Progenitor cell of endocrine pancreas (in vitro differentiated cells): ENCODE measurements at regions not wholly inside any gene's neighbourhood (a gene's known extent, or its start where the extent isn't known, plus 50 kb on each side); places are given as distances from the start of the nearest gene placed in this dataset.
"Not testable (repeated sequence)": the region's sequence is repeated elsewhere in the genome, so short reads cannot be mapped to it uniquely, and the experiment has no call there.

ENCODE experiments used
- DNase-seq: peaks from one replicate; pipeline ENCODE4 v3.0.0; 2021; ENCODE audit warnings: low spot score; ENCODE audit not compliant: unreplicated experiment
- H3K27ac Mint-ChIP-seq: 2 replicates; pipeline ENCODE4 v1.8.0; 2021; ENCODE audit warnings: mild to moderate bottlenecking, moderate library complexity, mixed read lengths
- H3K27me3 Mint-ChIP-seq: 2 replicates; pipeline ENCODE4 v1.8.0; 2021; ENCODE audit warnings: mixed read lengths
- H3K36me3 Mint-ChIP-seq: 2 replicates; pipeline ENCODE4 v1.8.0; 2022; ENCODE audit warnings: mixed read lengths; ENCODE audit not compliant: insufficient read depth
- H3K4me1 Mint-ChIP-seq: 2 replicates; pipeline ENCODE4 v1.8.0; 2021; ENCODE audit warnings: low read depth, mixed read lengths
- H3K4me3 Mint-ChIP-seq: 2 replicates; pipeline ENCODE4 v1.8.0; 2021; ENCODE audit warnings: low read depth, mild to moderate bottlenecking, moderate library complexity, mixed read lengths
- H3K9me3 Mint-ChIP-seq: 2 replicates; pipeline ENCODE4 v1.8.0; 2021; ENCODE audit warnings: low read depth, mixed read lengths
- TF ChIP-seq, protein P1 (sequence below): fragments of 200-600 bp; sonication (generic); IDR thresholded peaks from one replicate; pipeline ENCODE4 v1.5.0; 2021; ENCODE audit warnings: antibody characterized with exemption, mild to moderate bottlenecking; ENCODE audit not compliant: unreplicated experiment

DNA sequence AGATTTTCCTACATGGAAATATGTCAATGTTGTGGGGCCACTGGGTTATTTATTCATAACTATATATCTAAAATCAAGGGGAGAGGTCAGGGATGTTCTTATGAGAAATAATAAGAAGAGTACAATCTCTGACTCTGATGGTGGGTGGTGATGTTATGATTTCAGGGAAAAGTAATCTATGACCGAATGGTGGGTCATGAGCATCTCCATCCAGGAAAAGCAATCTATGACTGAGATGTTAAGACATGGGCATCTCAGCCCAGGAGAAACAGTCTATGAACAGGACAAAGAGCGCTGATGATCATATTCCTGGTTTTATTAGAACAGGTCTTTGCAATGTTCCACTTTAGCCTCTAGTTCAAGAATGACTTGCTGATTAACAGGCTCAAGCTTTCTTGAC, 137.1 kb downstream of the ARSF start:
- DNase-seq: no peak
- TF ChIP-seq, protein P1, sequence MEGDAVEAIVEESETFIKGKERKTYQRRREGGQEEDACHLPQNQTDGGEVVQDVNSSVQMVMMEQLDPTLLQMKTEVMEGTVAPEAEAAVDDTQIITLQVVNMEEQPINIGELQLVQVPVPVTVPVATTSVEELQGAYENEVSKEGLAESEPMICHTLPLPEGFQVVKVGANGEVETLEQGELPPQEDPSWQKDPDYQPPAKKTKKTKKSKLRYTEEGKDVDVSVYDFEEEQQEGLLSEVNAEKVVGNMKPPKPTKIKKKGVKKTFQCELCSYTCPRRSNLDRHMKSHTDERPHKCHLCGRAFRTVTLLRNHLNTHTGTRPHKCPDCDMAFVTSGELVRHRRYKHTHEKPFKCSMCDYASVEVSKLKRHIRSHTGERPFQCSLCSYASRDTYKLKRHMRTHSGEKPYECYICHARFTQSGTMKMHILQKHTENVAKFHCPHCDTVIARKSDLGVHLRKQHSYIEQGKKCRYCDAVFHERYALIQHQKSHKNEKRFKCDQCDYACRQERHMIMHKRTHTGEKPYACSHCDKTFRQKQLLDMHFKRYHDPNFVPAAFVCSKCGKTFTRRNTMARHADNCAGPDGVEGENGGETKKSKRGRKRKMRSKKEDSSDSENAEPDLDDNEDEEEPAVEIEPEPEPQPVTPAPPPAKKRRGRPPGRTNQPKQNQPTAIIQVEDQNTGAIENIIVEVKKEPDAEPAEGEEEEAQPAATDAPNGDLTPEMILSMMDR: no peak
- no peaks in the 10 kb centered on the region for H3K36me3 Mint-ChIP-seq
- H3K27me3 Mint-ChIP-seq: peaks cover 8% of the 10 kb centered on the region
- H3K4me3 Mint-ChIP-seq: no peak overlapping the region
- H3K4me1 Mint-ChIP-seq: peaks cover 3% of the 10 kb centered on the region
- no peak overlapping the region for H3K27ac Mint-ChIP-seq
- no peaks in the 10 kb centered on the region for H3K9me3 Mint-ChIP-seq

DNA sequence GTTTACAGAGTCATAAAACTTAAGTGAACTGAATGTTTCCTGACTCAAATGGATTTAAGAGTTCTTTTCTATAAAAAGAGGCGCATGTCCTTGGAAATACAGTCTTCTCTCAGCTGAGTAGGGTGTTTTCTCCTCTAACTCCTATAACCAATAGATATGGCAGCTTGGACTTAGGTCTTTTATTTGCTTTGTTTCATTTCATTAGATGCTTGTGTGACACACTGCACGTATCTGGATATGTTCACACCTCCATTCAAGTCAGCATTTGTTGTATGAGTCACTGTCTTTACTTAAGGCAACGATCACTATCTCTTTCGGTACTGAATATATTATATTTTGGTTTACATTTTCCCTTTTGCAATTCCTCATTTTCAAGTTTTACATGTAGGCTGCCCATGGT, 136.6 kb downstream of the ARSF start:
- Mint-ChIP-seq H3K4me3 (no peak overlapping the region), H3K27me3 (peaks cover 8% of the 10 kb centered on the region), H3K9me3 (no peaks in the 10 kb centered on the region), H3K36me3 (no peaks in the 10 kb centered on the region), H3K27ac (no peak overlapping the region), H3K4me1 (peaks cover 3% of the 10 kb centered on the region)
- TF ChIP-seq, protein P1: no peak
- DNase-seq: no peak

DNA sequence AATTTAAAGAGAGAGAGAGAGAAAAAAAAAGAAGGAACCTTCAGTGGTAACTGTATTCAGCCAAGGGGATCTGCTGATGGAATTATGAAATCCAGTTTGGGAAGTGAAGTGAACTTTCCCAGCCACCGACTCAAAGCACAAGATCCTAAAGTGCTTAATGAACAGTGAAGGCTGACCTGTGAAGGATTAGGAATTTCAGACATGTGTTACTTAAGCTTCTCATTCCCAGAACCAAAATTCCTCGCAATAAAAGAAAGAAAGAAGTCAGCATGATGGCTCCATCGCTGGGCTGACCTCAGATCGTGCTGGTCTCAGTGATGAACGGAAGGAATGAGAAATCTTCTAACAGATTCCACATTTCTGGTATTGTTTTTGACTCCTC, 135.2 kb downstream of the ARSF start:
- no peak overlapping the region for H3K27ac Mint-ChIP-seq
- peaks cover 3% of the 10 kb centered on the region for H3K4me1 Mint-ChIP-seq
- H3K4me3 Mint-ChIP-seq: no peak overlapping the region
- TF ChIP-seq, protein P1: no peak
- peaks cover 8% of the 10 kb centered on the region for H3K27me3 Mint-ChIP-seq
- H3K9me3 Mint-ChIP-seq: no peaks in the 10 kb centered on the region
- H3K36me3 Mint-ChIP-seq: no peaks in the 10 kb centered on the region
- no peak for DNase-seq

DNA sequence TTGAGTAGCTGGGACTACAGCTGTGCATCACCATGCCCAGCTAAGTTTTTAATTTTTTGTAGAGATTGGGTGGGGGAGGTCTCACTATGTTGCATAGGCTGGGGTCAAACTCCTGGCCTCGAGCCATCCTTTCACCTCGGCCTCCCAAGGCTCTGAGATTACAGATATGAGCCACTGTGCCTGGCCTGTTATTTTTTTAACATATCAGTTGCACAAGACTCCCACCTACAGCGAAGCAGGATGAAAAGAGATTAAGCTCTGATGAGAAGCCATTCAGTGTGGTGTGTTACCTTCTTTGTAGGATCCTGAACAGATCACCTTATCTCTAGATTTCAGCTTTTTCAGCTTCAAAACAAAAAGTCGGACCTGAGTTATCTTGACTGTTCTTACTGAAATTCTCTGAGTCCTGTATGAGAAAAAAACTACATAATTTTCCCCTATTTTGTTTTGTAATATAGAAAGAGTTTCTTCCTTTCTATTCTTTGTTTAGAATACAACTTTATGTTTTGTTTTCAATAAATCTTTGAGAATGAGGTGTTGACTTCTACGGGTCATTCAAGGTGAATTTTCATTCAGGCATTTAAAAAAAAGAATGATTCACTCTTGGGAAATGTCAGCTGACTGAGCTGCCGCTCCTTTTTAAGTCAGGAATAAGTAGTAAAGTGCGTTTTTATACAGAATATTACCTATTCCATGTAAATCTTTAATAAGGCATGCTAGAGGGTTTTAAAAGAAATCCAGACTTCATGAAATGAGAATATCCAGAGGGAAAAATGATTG, 134.6 kb downstream of the ARSF start:
- TF ChIP-seq, protein P1: no peak
- Mint-ChIP-seq H3K27me3 (peaks cover 8% of the 10 kb centered on the region), H3K9me3 (no peaks in the 10 kb centered on the region), H3K4me3 (no peak overlapping the region), H3K36me3 (no peaks in the 10 kb centered on the region), H3K27ac (no peak overlapping the region), H3K4me1 (peaks cover 3% of the 10 kb centered on the region)
- DNase-seq: no peak

DNA sequence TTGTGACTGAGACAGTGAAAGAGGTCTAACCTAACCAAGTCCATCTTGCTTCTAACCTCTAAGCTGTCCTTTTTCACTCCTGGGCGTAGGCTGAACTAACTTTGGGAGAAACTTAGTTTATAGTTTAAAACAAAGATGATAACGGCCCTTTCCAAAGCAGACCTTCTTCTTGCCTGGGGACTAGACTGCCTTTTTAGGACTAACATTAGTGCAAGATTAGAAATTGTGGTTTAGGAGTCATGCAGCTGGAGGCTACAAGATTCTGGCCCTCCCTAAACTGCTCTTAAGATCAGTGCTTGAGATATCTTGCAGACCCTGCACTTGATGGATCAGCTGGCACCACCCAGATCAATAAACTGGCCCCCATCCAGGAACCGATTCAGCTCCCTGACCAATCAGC, 130.9 kb downstream of the ARSF start:
- not testable (repeated sequence) for H3K27me3 Mint-ChIP-seq, H3K27ac Mint-ChIP-seq, H3K4me3 Mint-ChIP-seq, H3K9me3 Mint-ChIP-seq, H3K36me3 Mint-ChIP-seq, DNase-seq, H3K4me1 Mint-ChIP-seq

DNA sequence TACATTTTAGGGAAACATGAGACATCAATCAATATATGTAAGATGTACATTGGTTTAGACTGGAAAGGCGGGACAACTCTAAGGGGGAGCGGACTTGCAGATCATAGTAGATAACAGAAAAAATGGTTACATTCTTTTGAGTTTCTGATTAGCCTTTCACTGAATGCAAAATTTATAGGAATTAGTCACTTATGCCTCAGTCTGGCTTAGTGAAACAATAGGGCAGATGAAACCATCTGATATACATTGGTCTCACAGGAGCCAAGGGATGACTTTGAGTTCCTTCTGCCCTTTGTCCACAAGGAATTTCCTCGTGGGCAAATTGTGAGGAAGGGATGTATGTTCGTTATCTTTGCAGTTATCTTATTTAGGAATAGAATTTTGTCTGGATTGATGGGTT, 128.2 kb downstream of the ARSF start:
- no peaks in the 10 kb centered on the region for H3K36me3 Mint-ChIP-seq
- H3K4me1 Mint-ChIP-seq: peaks cover 15% of the 10 kb centered on the region
- peaks cover 4% of the 10 kb centered on the region for H3K9me3 Mint-ChIP-seq
- DNase-seq: no peak
- no peaks in the 10 kb centered on the region for H3K27me3 Mint-ChIP-seq
- no peak overlapping the region for H3K4me3 Mint-ChIP-seq
- no peak overlapping the region for H3K27ac Mint-ChIP-seq
- TF ChIP-seq, protein P1: no peak
